Neuronal stem cell (in vitro differentiated cells): ENCODE measurements at regions not wholly inside any gene's neighbourhood (a gene's known extent, or its start where the extent isn't known, plus 50 kb on each side); places are given as distances from the start of the nearest gene placed in this dataset.

ENCODE experiments used
- DNase-seq: peaks from one replicate; pipeline ENCODE4 v3.0.0-alpha.2; 2013; ENCODE audit warnings: low spot score
- H2AFZ ChIP-seq: one replicate; pipeline ENCODE4 v1.6.1; 2013; ENCODE audit warnings: mild to moderate bottlenecking, low read length, inconsistent platforms
- H2AK5ac ChIP-seq: 2 replicates; pipeline ENCODE4 v1.6.1; 2013; ENCODE audit warnings: low read depth, mild to moderate bottlenecking, inconsistent platforms, low read length, moderate library complexity, mixed read lengths
- H2BK120ac ChIP-seq: 2 replicates; pipeline ENCODE4 v1.6.1; 2013; ENCODE audit warnings: low read depth, mild to moderate bottlenecking, inconsistent platforms, low read length, moderate library complexity, mixed read lengths
- H2BK12ac ChIP-seq: one replicate; pipeline ENCODE4 v1.6.1; 2013; ENCODE audit warnings: low read length, inconsistent platforms
- H2BK15ac ChIP-seq: 2 replicates; pipeline ENCODE4 v1.6.1; 2013; ENCODE audit warnings: mild to moderate bottlenecking, low read length, inconsistent platforms, mixed read lengths
- H2BK5ac ChIP-seq: one replicate; pipeline ENCODE4 v1.6.1; 2013; ENCODE audit warnings: inconsistent platforms, mild to moderate bottlenecking, low read length, moderate library complexity
- H3K14ac ChIP-seq: one replicate; pipeline ENCODE4 v1.6.1; 2013; ENCODE audit warnings: low read length, inconsistent platforms
- H3K18ac ChIP-seq: 2 replicates; pipeline ENCODE4 v1.6.1; 2013; ENCODE audit warnings: low read length, inconsistent platforms
- H3K23ac ChIP-seq: 2 replicates; pipeline ENCODE4 v1.6.1; 2013; ENCODE audit warnings: low read depth, mild to moderate bottlenecking, mixed read lengths, low read length, inconsistent platforms; ENCODE audit not compliant: poor library complexity
- H3K27ac ChIP-seq: replicated peaks from 3 replicates; pipeline ENCODE4 v1.5.1; 2013; ENCODE audit warnings: low read length, inconsistent platforms
- H3K27me3 ChIP-seq, 3 experiments: 2 replicates each; pipeline ENCODE4 v1.6.1; 2013; ENCODE audit warnings: low read length in 3 of 3, mild to moderate bottlenecking in 2 of 3, inconsistent platforms in 1 of 3, low read depth in 1 of 3, mixed read lengths in 1 of 3, moderate library complexity in 1 of 3; ENCODE audit not compliant: control insufficient read depth in 3 of 3, insufficient read depth in 3 of 3
- H3K36me3 ChIP-seq, 2 donors: replicated peaks in 1 of 2; 2 replicates each; pipeline ENCODE4 v1.6.1; 2013; ENCODE audit warnings: low read length in 2 of 2; ENCODE audit not compliant: control insufficient read depth in 2 of 2, insufficient read depth in 2 of 2
- H3K4ac ChIP-seq: 2 replicates; pipeline ENCODE4 v1.6.1; 2013; ENCODE audit warnings: inconsistent platforms, mild to moderate bottlenecking, low read length, moderate library complexity
- H3K4me1 ChIP-seq, 2 donors: 1 replicate in 1 of 2; 2 replicates in 1 of 2; pipeline ENCODE4 v1.6.1; 2013; ENCODE audit warnings: low read length in 2 of 2, low read depth in 1 of 2; ENCODE audit not compliant: control insufficient read depth in 2 of 2, insufficient read depth in 1 of 2
- H3K4me2 ChIP-seq: one replicate; pipeline ENCODE4 v1.6.1; 2013; ENCODE audit warnings: mild to moderate bottlenecking, low read length, inconsistent platforms; ENCODE audit not compliant: insufficient read depth, poor library complexity, severe bottlenecking
- H3K4me3 ChIP-seq, 2 donors: 2 replicates each; pipeline ENCODE4 v1.5.1; 2013; ENCODE audit warnings: low read length in 2 of 2, mild to moderate bottlenecking in 2 of 2, inconsistent platforms in 1 of 2, moderate library complexity in 1 of 2
- H3K79me1 ChIP-seq: one replicate; pipeline ENCODE4 v1.6.1; 2013; ENCODE audit warnings: low read depth, mild to moderate bottlenecking, inconsistent platforms, low read length, moderate library complexity
- H3K9ac ChIP-seq: one replicate; pipeline ENCODE4 v1.6.1; 2013; ENCODE audit warnings: mild to moderate bottlenecking, low read depth, low read length, inconsistent platforms; ENCODE audit not compliant: poor library complexity
- H3K9me3 ChIP-seq, 2 donors: replicated peaks in 1 of 2; 2 replicates each; pipeline versions ENCODE3 to v1.6.1; 2013; ENCODE audit warnings: low read length in 2 of 2, mild to moderate bottlenecking in 2 of 2, inconsistent platforms in 1 of 2, low read depth in 1 of 2, mixed read lengths in 1 of 2, moderate library complexity in 1 of 2; ENCODE audit not compliant: control insufficient read depth in 2 of 2, insufficient read depth in 1 of 2
- H4K8ac ChIP-seq: one replicate; pipeline ENCODE4 v1.6.1; 2013; ENCODE audit warnings: low read depth, mild to moderate bottlenecking, inconsistent platforms, low read length, moderate library complexity
- H4K91ac ChIP-seq: one replicate; pipeline ENCODE4 v1.6.1; 2013; ENCODE audit warnings: low read length, low read depth, mild to moderate bottlenecking, inconsistent platforms; ENCODE audit not compliant: poor library complexity
- WGBS, 2 donors: extraction: QIAGEN DNeasy Blood & Tissue Kit; methylation state at CpG; one replicate each; pipeline ENCODE4 v1.1.7; 2013; ENCODE audit warnings: missing lambda C conversion rate in 2 of 2, mixed read lengths in 1 of 2; ENCODE audit not compliant: insufficient read length in 2 of 2, insufficient replicate concordance in 1 of 2; ENCODE audit errors: extremely low coverage in 2 of 2; 5-methylcytosine and 5-hydroxymethylcytosine counted together

DNA sequence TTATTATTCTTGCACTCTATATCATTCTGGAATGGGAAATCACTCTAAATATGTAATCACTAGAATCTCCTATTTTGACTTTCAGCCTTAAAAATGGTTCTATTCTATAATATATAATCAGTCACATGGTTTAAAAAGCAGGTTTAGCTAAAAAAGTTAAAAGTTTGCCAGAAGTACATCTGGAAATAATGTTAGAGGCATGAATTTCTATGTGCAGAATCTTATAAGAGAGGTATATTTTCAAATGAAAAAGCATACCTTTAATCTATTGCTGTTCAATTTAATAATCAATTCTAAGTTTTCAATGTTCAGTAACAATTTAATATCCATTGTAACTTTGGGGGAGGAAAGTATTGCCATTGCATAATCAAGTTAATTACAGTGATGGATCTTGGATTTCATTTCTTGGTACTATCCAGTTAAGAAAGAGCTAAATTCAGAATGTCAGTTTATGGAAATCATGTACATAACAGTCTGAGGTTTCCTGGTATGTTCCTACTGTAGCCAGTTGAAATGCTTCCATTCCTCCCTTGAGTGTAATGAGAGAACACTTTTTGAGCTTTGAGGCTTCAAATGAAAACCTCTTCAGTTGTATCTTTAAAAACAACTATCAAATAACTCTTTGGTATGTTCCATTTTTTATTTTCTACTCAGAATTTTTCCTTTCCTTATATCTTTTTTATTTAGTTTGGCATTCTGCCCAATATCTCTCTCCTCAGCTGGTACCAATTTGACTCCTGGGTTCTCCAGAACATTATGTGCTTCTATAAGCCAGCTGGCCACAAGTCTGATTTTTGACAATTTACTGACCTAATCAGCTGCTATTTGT is 175.7 kb upstream of the COL11A1 start:
- Histone ChIP-seq H3K4me1 (no peaks in the 10 kb centered on the region), H3K23ac (no peak overlapping the region), H3K14ac (no peak overlapping the region), H3K9me3 (no peaks in the 10 kb centered on the region), H3K4me2 (no peak overlapping the region), H4K8ac (no peak overlapping the region), H3K27me3 (no peaks in the 10 kb centered on the region), H3K4me3 (no peak overlapping the region), H4K91ac (no peak overlapping the region), H2AFZ (no peak overlapping the region), H3K27ac (no peak overlapping the region), H2BK12ac (no peak overlapping the region), H3K18ac (no peak overlapping the region), H2BK5ac (no peak overlapping the region), H3K4ac (no peak overlapping the region), H2BK120ac (no peak overlapping the region), H3K9ac (no peak overlapping the region), H3K36me3 (no peaks in the 10 kb centered on the region), H3K79me1 (no peaks in the 10 kb centered on the region), H2AK5ac (no peak overlapping the region), H2BK15ac (no peak overlapping the region)
- no peak for DNase-seq

DNA sequence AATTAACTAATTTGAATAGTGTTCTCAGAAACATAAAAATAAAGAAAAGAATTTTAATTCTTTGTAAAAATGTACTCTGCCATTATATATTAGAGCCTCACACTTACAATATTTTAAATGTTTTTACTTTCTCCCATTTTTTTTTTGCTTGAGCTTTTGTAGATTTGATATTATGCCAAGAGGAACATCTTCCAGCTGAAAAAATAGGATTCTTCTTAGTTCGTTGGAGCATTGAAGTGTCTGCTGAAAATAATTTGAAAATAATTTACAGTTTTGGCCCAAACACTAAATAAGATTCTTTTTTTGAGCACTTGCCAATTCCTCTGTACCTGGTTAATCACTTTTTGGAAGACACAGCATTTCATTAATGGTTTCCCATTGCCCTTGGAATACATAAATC is 175.0 kb upstream of the COL11A1 start:
- no peaks in the 10 kb centered on the region for H3K36me3 ChIP-seq
- H3K27me3 ChIP-seq = no peaks in the 10 kb centered on the region
- no peaks in the 10 kb centered on the region for H3K9me3 ChIP-seq
- H3K4ac ChIP-seq = no peak overlapping the region
- no peak overlapping the region for H3K4me2 ChIP-seq
- no peak overlapping the region for H4K8ac ChIP-seq
- H4K91ac ChIP-seq = no peak overlapping the region
- no peak overlapping the region for H3K27ac ChIP-seq
- no peak overlapping the region for H2BK15ac ChIP-seq
- H3K18ac ChIP-seq = no peak overlapping the region
- H2BK12ac ChIP-seq = no peak overlapping the region
- no peak overlapping the region for H2AK5ac ChIP-seq
- H3K4me3 ChIP-seq = no peak overlapping the region
- no peak for DNase-seq
- WGBS, 2 donors = no CpG with 5 or more reads among the region's 1 CpG
- H2AFZ ChIP-seq = no peak overlapping the region
- H3K79me1 ChIP-seq = no peaks in the 10 kb centered on the region
- no peak overlapping the region for H2BK120ac ChIP-seq
- H3K14ac ChIP-seq = no peak overlapping the region
- no peak overlapping the region for H3K9ac ChIP-seq
- H3K23ac ChIP-seq = no peak overlapping the region
- H2BK5ac ChIP-seq = no peak overlapping the region
- H3K4me1 ChIP-seq = no peaks in the 10 kb centered on the region

DNA sequence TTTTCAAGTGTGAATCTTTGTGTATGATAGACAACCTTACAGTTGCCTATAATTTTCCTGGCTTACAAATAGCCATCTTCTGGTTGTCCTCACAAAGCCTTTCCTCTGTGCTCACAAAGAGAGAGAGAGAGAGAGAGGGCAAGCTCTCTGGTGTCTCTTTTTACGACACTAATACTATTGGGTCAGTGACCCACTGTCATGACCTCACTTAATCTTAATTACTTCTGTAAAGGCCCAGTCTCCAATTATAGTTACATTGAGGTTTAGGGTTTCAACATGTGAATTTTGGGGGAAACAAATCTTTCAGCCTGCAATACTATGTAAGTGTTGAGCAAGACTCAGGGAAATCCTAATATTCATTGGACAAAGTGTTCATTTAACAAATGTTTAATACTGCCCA is 167.4 kb upstream of the COL11A1 start:
- Histone ChIP-seq H3K14ac (no peak overlapping the region), H2BK5ac (no peak overlapping the region), H3K9me3 (no peaks in the 10 kb centered on the region), H2AFZ (no peak overlapping the region), H3K4ac (no peak overlapping the region), H2AK5ac (no peak overlapping the region), H2BK15ac (no peak overlapping the region), H3K4me3 (no peak overlapping the region), H3K23ac (no peak overlapping the region), H3K4me1 (peaks cover 0 to 1% of the 10 kb centered on the region in 2 donors), H2BK120ac (no peak overlapping the region), H3K27ac (no peak overlapping the region), H3K4me2 (no peak overlapping the region), H3K79me1 (no peaks in the 10 kb centered on the region), H3K36me3 (no peaks in the 10 kb centered on the region), H4K91ac (no peak overlapping the region), H3K18ac (no peak overlapping the region), H4K8ac (no peak overlapping the region), H3K27me3 (no peaks in the 10 kb centered on the region), H3K9ac (no peak overlapping the region), H2BK12ac (no peak overlapping the region)
- no CpG with 5 or more reads among the region's 1 CpG for WGBS, 2 donors
- no peak for DNase-seq

DNA sequence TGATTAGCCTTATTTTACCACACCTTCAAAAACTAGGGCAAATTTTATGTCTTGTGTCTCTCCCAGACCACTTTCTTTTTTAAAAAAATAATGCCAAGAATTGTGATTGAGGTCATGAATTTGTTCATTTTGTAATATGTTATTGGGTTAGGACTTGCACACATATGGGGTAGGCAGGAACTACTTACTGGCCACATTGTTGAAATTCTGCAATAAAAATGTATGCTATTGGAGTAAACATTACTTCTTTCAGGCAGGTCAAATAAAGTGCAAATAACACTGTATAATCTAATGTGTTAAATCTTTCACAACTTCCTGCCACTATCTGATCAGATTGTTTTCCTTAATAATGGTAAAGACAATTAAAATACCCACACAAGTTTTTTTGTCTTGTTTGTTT is 166.6 kb upstream of the COL11A1 start:
- no peak overlapping the region for H2BK120ac ChIP-seq
- H2BK12ac ChIP-seq = no peak overlapping the region
- H3K4me3 ChIP-seq = no peak overlapping the region
- no peak overlapping the region for H3K9ac ChIP-seq
- no peak overlapping the region for H2BK5ac ChIP-seq
- peaks cover 0 to 1% of the 10 kb centered on the region in 2 donors for H3K4me1 ChIP-seq
- no peak overlapping the region for H2AK5ac ChIP-seq
- no peaks in the 10 kb centered on the region for H3K79me1 ChIP-seq
- H3K4ac ChIP-seq = no peak overlapping the region
- no peaks in the 10 kb centered on the region for H3K36me3 ChIP-seq
- H2BK15ac ChIP-seq = no peak overlapping the region
- no peak overlapping the region for H3K23ac ChIP-seq
- no peak overlapping the region for H3K14ac ChIP-seq
- H3K4me2 ChIP-seq = no peak overlapping the region
- H3K9me3 ChIP-seq = no peaks in the 10 kb centered on the region
- DNase-seq = no peak
- no peak overlapping the region for H2AFZ ChIP-seq
- no peak overlapping the region for H4K91ac ChIP-seq
- H3K18ac ChIP-seq = no peak overlapping the region
- H3K27me3 ChIP-seq = no peaks in the 10 kb centered on the region
- H4K8ac ChIP-seq = no peak overlapping the region
- no peak overlapping the region for H3K27ac ChIP-seq
